IMR-90 (cell line): ENCODE measurements at regions not wholly inside any gene's neighbourhood (a gene's known extent, or its start where the extent isn't known, plus 50 kb on each side); places are given as distances from the start of the nearest gene placed in this dataset.

Experiments used
- ATAC-seq: fragments of 200-7000 bp; cut with Tn5 transposase; 2 replicates; pipeline ENCODE4 v1.9.1; 2020; ENCODE audit warnings: low read depth, mild to moderate bottlenecking, moderate library complexity
- BruUV-seq: library from RNA; stranded (reverse); fragments of 400-500 nt; replicated peaks from 2 replicates; lab custom pipeline; 2021; lab: Mats Ljungman, UMichigan
- CTCF ChIA-PET: fragments of 300-600 bp; formaldehyde crosslinking; extraction: SDS; loops from one replicate; lab custom pipeline; 2021; ENCODE audit warnings: antibody characterized with exemption; lab: Yijun Ruan, JAX
- POLR2A ChIA-PET: fragments of 300-600 bp; sonication (Branson Sonifier 250); formaldehyde crosslinking; loops from one replicate; lab custom pipeline; 2022; ENCODE audit warnings: antibody characterized with exemption; ENCODE audit not compliant: unreplicated experiment; lab: Charles Lee
- DNase-seq: peaks from one replicate; pipeline ENCODE4 v3.0.0; 2013
- H2AFZ ChIP-seq: replicated peaks from 2 replicates; pipeline ENCODE3; 2013; ENCODE audit warnings: low read length, mild to moderate bottlenecking; ENCODE audit not compliant: poor library complexity
- H2AK5ac ChIP-seq: 2 replicates; pipeline ENCODE4 v1.6.1; 2013; ENCODE audit warnings: low read depth, low read length, inconsistent platforms
- H2AK9ac ChIP-seq: replicated peaks from 2 replicates; pipeline ENCODE3; 2013; ENCODE audit warnings: mild to moderate bottlenecking, low read depth, low read length, moderate library complexity; ENCODE audit not compliant: poor library complexity
- H2BK120ac ChIP-seq: 2 replicates; pipeline ENCODE4 v1.6.1; 2013; ENCODE audit warnings: low read depth, low read length, inconsistent platforms
- H2BK15ac ChIP-seq: 3 replicates; pipeline ENCODE4 v1.6.1; 2013; ENCODE audit warnings: low read depth, low read length, inconsistent platforms
- H2BK20ac ChIP-seq: 2 replicates; pipeline ENCODE4 v1.6.1; 2013; ENCODE audit warnings: low read depth, mild to moderate bottlenecking, inconsistent platforms, low read length, moderate library complexity
- H2BK5ac ChIP-seq: 2 replicates; pipeline ENCODE4 v1.6.1; 2013; ENCODE audit warnings: mild to moderate bottlenecking, low read depth, low read length, inconsistent platforms; ENCODE audit not compliant: poor library complexity, severe bottlenecking
- H3K14ac ChIP-seq: replicated peaks from 2 replicates; pipeline ENCODE4 v1.6.1; 2013; ENCODE audit warnings: low read depth, low read length, inconsistent platforms
- H3K18ac ChIP-seq: 2 replicates; pipeline ENCODE4 v1.6.1; 2013; ENCODE audit warnings: low read depth, low read length, control low read depth
- H3K23ac ChIP-seq: 2 replicates; pipeline ENCODE4 v1.6.1; 2013; ENCODE audit warnings: low read depth, low read length, inconsistent platforms
- H3K27ac ChIP-seq: 2 replicates; pipeline ENCODE4 v1.5.1; 2013; ENCODE audit warnings: mild to moderate bottlenecking, control low read depth, low read length; ENCODE audit not compliant: insufficient read depth
- H3K27me3 ChIP-seq: 2 replicates; pipeline ENCODE4 v1.6.1; 2013; ENCODE audit warnings: low read length; ENCODE audit not compliant: control insufficient read depth, insufficient read depth
- H3K36me3 ChIP-seq: 2 replicates; pipeline ENCODE4 v1.6.1; 2013; ENCODE audit warnings: low read length, mixed read lengths; ENCODE audit not compliant: control insufficient read depth, insufficient read depth
- H3K4ac ChIP-seq: 2 replicates; pipeline ENCODE4 v1.6.1; 2013; ENCODE audit warnings: low read depth, low read length, inconsistent platforms
- H3K4me1 ChIP-seq: 2 replicates; pipeline ENCODE4 v1.6.1; 2013; ENCODE audit warnings: low read length, mixed read lengths; ENCODE audit not compliant: control insufficient read depth, insufficient read depth
- H3K4me2 ChIP-seq: 2 replicates; pipeline ENCODE4 v1.6.1; 2013; ENCODE audit warnings: low read depth, mild to moderate bottlenecking, control low read depth, low read length, moderate library complexity
- H3K4me3 ChIP-seq: 2 replicates; pipeline ENCODE4 v1.5.1; 2013; ENCODE audit warnings: low read depth, mild to moderate bottlenecking, control low read depth, low read length, moderate library complexity; ENCODE audit not compliant: insufficient read depth
- H3K56ac ChIP-seq: 2 replicates; pipeline ENCODE4 v1.6.1; 2013; ENCODE audit warnings: low read length, inconsistent platforms; ENCODE audit not compliant: insufficient read depth; ENCODE audit errors: extremely low read depth
- H3K79me1 ChIP-seq, 2 experiments: 2 replicates each; pipeline ENCODE4 v1.6.1; 2013; ENCODE audit warnings: low read length in 2 of 2, inconsistent platforms in 1 of 2, low read depth in 1 of 2
- H3K9ac ChIP-seq: 2 replicates; pipeline ENCODE4 v1.6.1; 2013; ENCODE audit warnings: low read depth, low read length, control low read depth
- H3K9me1 ChIP-seq: 2 replicates; pipeline ENCODE4 v1.6.1; 2013; ENCODE audit warnings: low read length, inconsistent platforms; ENCODE audit not compliant: insufficient read depth
- H3K9me3 ChIP-seq: 2 replicates; pipeline ENCODE4 v1.6.1; 2013; ENCODE audit warnings: low read length; ENCODE audit not compliant: control insufficient read depth, insufficient read depth
- H4K20me1 ChIP-seq: 2 replicates; pipeline ENCODE4 v1.6.1; 2013; ENCODE audit warnings: low read length, inconsistent platforms; ENCODE audit not compliant: insufficient read depth
- H4K5ac ChIP-seq: 2 replicates; pipeline ENCODE4 v1.6.1; 2013; ENCODE audit warnings: mild to moderate bottlenecking, low read depth, low read length, control low read depth
- H4K8ac ChIP-seq, 2 experiments: 2 replicates each; pipeline ENCODE4 v1.6.1; 2013; ENCODE audit warnings: low read depth in 2 of 2, low read length in 2 of 2, control low read depth in 1 of 2, inconsistent platforms in 1 of 2
- H4K91ac ChIP-seq: 2 replicates; pipeline ENCODE4 v1.6.1; 2013; ENCODE audit warnings: low read depth, low read length, inconsistent platforms; ENCODE audit not compliant: insufficient read depth
- BHLHE40 ChIP-seq: fragments of 150-350 bp; IDR thresholded peaks from 2 replicates; pipeline ENCODE4 v1.6.1; 2016; ENCODE audit warnings: mild to moderate bottlenecking, low read depth, low read length
- CEBPB ChIP-seq: IDR thresholded peaks from 2 replicates; pipeline ENCODE4 v1.6.1; 2012; ENCODE audit warnings: low read depth, low read length, improper control_type of control experiment
- CHD1 ChIP-seq: IDR thresholded peaks from 2 replicates; pipeline ENCODE4 v1.6.1; 2012; ENCODE audit warnings: low read depth, low read length, improper control_type of control experiment
- CTCF ChIP-seq: conservative IDR thresholded peaks from 2 replicates; pipeline ENCODE4 v1.5.1; 2012; ENCODE audit warnings: mild to moderate bottlenecking, low read depth, low read length, improper control_type of control experiment
- FOS ChIP-seq: fragments of 150-350 bp; IDR thresholded peaks from 2 replicates; pipeline ENCODE4 v1.6.1; 2016; ENCODE audit warnings: low read depth, low read length
- MAFK ChIP-seq: IDR thresholded peaks from 2 replicates; pipeline ENCODE4 v1.6.1; 2012; ENCODE audit warnings: low read depth, low read length, improper control_type of control experiment
- MAZ ChIP-seq: IDR thresholded peaks from 2 replicates; pipeline ENCODE4 v1.6.1; 2012; ENCODE audit warnings: low read depth, mild to moderate bottlenecking, low read length, improper control_type of control experiment, moderate library complexity, borderline replicate concordance
- MXI1 ChIP-seq: IDR thresholded peaks from 2 replicates; pipeline ENCODE4 v1.6.1; 2012; ENCODE audit warnings: low read depth, mild to moderate bottlenecking, low read length, moderate library complexity, borderline replicate concordance
- NFE2L2 ChIP-seq: fragments of 150-350 bp; IDR thresholded peaks from 2 replicates; pipeline ENCODE4 v1.6.1; 2016; ENCODE audit warnings: low read depth, mild to moderate bottlenecking, low read length
- POLR2A ChIP-seq: IDR thresholded peaks from 2 replicates; pipeline ENCODE4 v1.6.1; 2012; ENCODE audit warnings: mild to moderate bottlenecking, low read depth, low read length
- RAD21 ChIP-seq: IDR thresholded peaks from 2 replicates; pipeline ENCODE4 v1.6.1; 2012; ENCODE audit warnings: low read length, improper control_type of control experiment
- RCOR1 ChIP-seq: IDR thresholded peaks from 2 replicates; pipeline ENCODE4 v1.6.1; 2012; ENCODE audit warnings: mild to moderate bottlenecking, low read length, improper control_type of control experiment; ENCODE audit not compliant: insufficient replicate concordance
- RFX5 ChIP-seq: IDR thresholded peaks from 2 replicates; pipeline ENCODE4 v1.8.0; 2012; ENCODE audit warnings: low read depth, mild to moderate bottlenecking, low read length, moderate library complexity
- SMC3 ChIP-seq: fragments of 150-350 bp; IDR thresholded peaks from 2 replicates; pipeline ENCODE4 v1.6.1; 2016; ENCODE audit warnings: low read depth, mild to moderate bottlenecking, antibody characterized with exemption, low read length, moderate library complexity
- WGBS, 2 experiments: methylation state at CpG; one replicate each; pipeline versions ENCODE4 v1.1.5 to v1.1.7; 2013; ENCODE audit warnings: missing lambda C conversion rate in 2 of 2; ENCODE audit not compliant: insufficient read length in 1 of 2; ENCODE audit errors: extremely low coverage in 2 of 2; 5-methylcytosine and 5-hydroxymethylcytosine counted together
- dilution Hi-C: fragments of 300-500 bp; cut with HindIII; formaldehyde crosslinking; loops from one replicate; pipeline ENCODE4 v1.14.3; 2018; ENCODE audit warnings: low sequenced_read_pairs; ENCODE audit not compliant: unreplicated experiment
- in situ Hi-C: fragments of 300-500 bp; cut with MboI; formaldehyde crosslinking; loops from 3 replicates; pipeline ENCODE4 v1.14.3; 2019; ENCODE audit warnings: low sequenced_read_pairs, inconsistent platforms, mixed read lengths
- intact Hi-C: fragments of 100-400 bp; cut with micrococcal nuclease; formaldehyde crosslinking; loops from 2 replicates; pipeline ENCODE4 v1.10.0; 2022
- TF ChIP-seq, protein P1 (sequence below): fragments of 150-350 bp; IDR thresholded peaks from 2 replicates; pipeline ENCODE4 v1.6.1; 2017; ENCODE audit warnings: mild to moderate bottlenecking, antibody characterized with exemption, low read length, low read depth
- TF ChIP-seq, protein P2 (sequence below): fragments of 150-350 bp; IDR thresholded peaks from 2 replicates; pipeline ENCODE4 v1.6.1; 2016; ENCODE audit warnings: low read depth, mild to moderate bottlenecking, low read length, moderate library complexity, borderline replicate concordance

- Histone ChIP-seq H3K9ac (no peak overlapping the region), H2AK5ac (no peak overlapping the region), H4K20me1 (no peaks in the 10 kb centered on the region), H2BK15ac (no peak overlapping the region), H3K18ac (no peak overlapping the region), H3K4ac (no peak overlapping the region), H3K9me1 (no peaks in the 10 kb centered on the region), H3K4me1 (no peaks in the 10 kb centered on the region), H3K14ac (no peak overlapping the region), H2BK120ac (no peak overlapping the region), H2AK9ac (no peak overlapping the region), H4K5ac (no peak overlapping the region), H3K27me3 (no peaks in the 10 kb centered on the region; the same call in 1 of the 2 replicates), H3K23ac (no peak overlapping the region), H3K4me2 (no peak overlapping the region), H4K91ac (no peak overlapping the region), H3K4me3 (no peak overlapping the region), H3K56ac (no peak overlapping the region), H2BK5ac (no peak overlapping the region), H4K8ac (no peak overlapping the region), H3K79me1 (no peaks in the 10 kb centered on the region), H3K36me3 (no peaks in the 10 kb centered on the region), H3K27ac (no peak overlapping the region), H2AFZ (no peak overlapping the region), H3K9me3 (no peaks in the 10 kb centered on the region), H2BK20ac (no peak overlapping the region)
- intact Hi-C loops: no loop called here
- dilution Hi-C loops: no loop called here
- ChIA-PET POLR2A (no interaction called here), CTCF (no interaction called here)
- ATAC-seq: no peak
- 83% methylated on average over 1 of the region's 24 CpGs; no CpG with 5 or more reads in 1 of the 2 experiments for WGBS, 2 experiments
- in situ Hi-C loops: no loop called here
- no peak for DNase-seq
- no peak for TF ChIP-seq CTCF
- TF ChIP-seq POLR2A: no peak
- TF ChIP-seq FOS: no peak
- TF ChIP-seq NFE2L2: no peak
- no peak for TF ChIP-seq CEBPB
- TF ChIP-seq MAZ: no peak
- TF ChIP-seq SMC3: no peak
- TF ChIP-seq RFX5: no peak
- no peak for TF ChIP-seq MXI1
- TF ChIP-seq, protein P1, sequence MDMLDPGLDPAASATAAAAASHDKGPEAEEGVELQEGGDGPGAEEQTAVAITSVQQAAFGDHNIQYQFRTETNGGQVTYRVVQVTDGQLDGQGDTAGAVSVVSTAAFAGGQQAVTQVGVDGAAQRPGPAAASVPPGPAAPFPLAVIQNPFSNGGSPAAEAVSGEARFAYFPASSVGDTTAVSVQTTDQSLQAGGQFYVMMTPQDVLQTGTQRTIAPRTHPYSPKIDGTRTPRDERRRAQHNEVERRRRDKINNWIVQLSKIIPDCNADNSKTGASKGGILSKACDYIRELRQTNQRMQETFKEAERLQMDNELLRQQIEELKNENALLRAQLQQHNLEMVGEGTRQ: no peak
- TF ChIP-seq CHD1: no peak
- TF ChIP-seq BHLHE40: no peak
- TF ChIP-seq RAD21: no peak
- TF ChIP-seq, protein P2, sequence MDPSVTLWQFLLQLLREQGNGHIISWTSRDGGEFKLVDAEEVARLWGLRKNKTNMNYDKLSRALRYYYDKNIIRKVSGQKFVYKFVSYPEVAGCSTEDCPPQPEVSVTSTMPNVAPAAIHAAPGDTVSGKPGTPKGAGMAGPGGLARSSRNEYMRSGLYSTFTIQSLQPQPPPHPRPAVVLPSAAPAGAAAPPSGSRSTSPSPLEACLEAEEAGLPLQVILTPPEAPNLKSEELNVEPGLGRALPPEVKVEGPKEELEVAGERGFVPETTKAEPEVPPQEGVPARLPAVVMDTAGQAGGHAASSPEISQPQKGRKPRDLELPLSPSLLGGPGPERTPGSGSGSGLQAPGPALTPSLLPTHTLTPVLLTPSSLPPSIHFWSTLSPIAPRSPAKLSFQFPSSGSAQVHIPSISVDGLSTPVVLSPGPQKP: no peak
- no peak for TF ChIP-seq RCOR1
- TF ChIP-seq MAFK: no peak
- no TSS peak for BruUV-seq
Observed at GRCh38 chr15:79560384-79560783, 128.2 kb downstream of the MINAR1 start.
